Astrocyte of the cerebellum (primary cell): ENCODE measurements at regions not wholly inside any gene's neighbourhood (a gene's known extent, or its start where the extent isn't known, plus 50 kb on each side); places are given as distances from the start of the nearest gene placed in this dataset.

Experiments
- DNase-seq: peaks from one replicate; pipeline ENCODE4 v3.0.0-alpha.2; 2011; ENCODE audit warnings: low read depth
- H3K4me3 ChIP-seq: 2 replicates; pipeline ENCODE4 v1.5.1; 2011; ENCODE audit warnings: mild to moderate bottlenecking, low read depth, low read length, moderate library complexity
- CTCF ChIP-seq: IDR thresholded peaks from 2 replicates; pipeline ENCODE4 v1.5.1; 2012; ENCODE audit warnings: low read length, low read depth, moderate library complexity, mild to moderate bottlenecking; ENCODE audit errors: missing control alignments
- in situ Hi-C: cut with HindIII; loops from 2 replicates; pipeline ENCODE4 v1.10.0; 2017; ENCODE audit warnings: low sequenced_read_pairs

GRCh38 chr3:59698091-59698490, 648.3 kb upstream of the CFAP20DC start:
- no peak for TF ChIP-seq CTCF
- in situ Hi-C loops: no loop called here
- DNase-seq: no peak
- no peak overlapping the region for H3K4me3 ChIP-seq

- in situ Hi-C loops: no loop called here
- no peak overlapping the region for H3K4me3 ChIP-seq
- DNase-seq: no peak
- no peak for TF ChIP-seq CTCF
Observed at GRCh38 chr3:59696783-59697182, 647.0 kb upstream of the CFAP20DC start.

- in situ Hi-C loops: no loop called here
- no peak for DNase-seq
- no peak for TF ChIP-seq CTCF
- no peak overlapping the region for H3K4me3 ChIP-seq
Observed at GRCh38 chr3:59695860-59696259, 646.0 kb upstream of the CFAP20DC start.

GRCh38 chr3:59692117-59692516, 642.3 kb upstream of the CFAP20DC start:
- no peak for TF ChIP-seq CTCF
- H3K4me3 ChIP-seq: no peak overlapping the region
- in situ Hi-C loops: no loop called here
- DNase-seq: no peak

- DNase-seq: no peak
- no peak for TF ChIP-seq CTCF
- in situ Hi-C loops: no loop called here
- H3K4me3 ChIP-seq: no peak overlapping the region
Observed at GRCh38 chr3:59690886-59691285, 641.1 kb upstream of the CFAP20DC start.

- DNase-seq: no peak
- in situ Hi-C loops: no loop called here
- H3K4me3 ChIP-seq: no peak overlapping the region
- TF ChIP-seq CTCF: no peak
Observed at GRCh38 chr3:59688636-59689035, 638.8 kb upstream of the CFAP20DC start.

- no peak for DNase-seq
Observed at GRCh38 chr3:59685432-59685831, 635.6 kb upstream of the CFAP20DC start.

More at GRCh38 chr3:59685432-59685831, 635.6 kb upstream of the CFAP20DC start:
- H3K4me3 ChIP-seq: no peak overlapping the region
- no peak for TF ChIP-seq CTCF
- in situ Hi-C loops: no loop called here
